ENCODE measurements at regions not wholly inside any gene's neighbourhood (a gene's known extent, or its start where the extent isn't known, plus 50 kb on each side); places are given as distances from the start of the nearest gene placed in this dataset.
"Not testable (repeated sequence)": the region's sequence is repeated elsewhere in the genome, so short reads cannot be mapped to it uniquely, and the experiment has no call there.

GRCh38 chr20:4435671-4436455 is 186.8 kb upstream of the ADRA1D start:
- Histone ChIP-seq H3K4me1 (no peaks in the 10 kb centered on the region), H3K36me3 (replicated peaks in 1 of 2; ENCODE audit: insufficient read depth in 1 of 2, low read depth in 2 of 2) (no peaks in the 10 kb centered on the region), H3K27me3 (no peaks in the 10 kb centered on the region), H3K9me3 (no peaks in the 10 kb centered on the region), H3K4me3 (no peak overlapping the region), H3K27ac (no peak overlapping the region)
- no peak for ATAC-seq
- no peak for DNase-seq
- WGBS, 2 donors = 58 to 75% methylated on average over 6 of the region's 6 CpGs
- intact Hi-C loops (cut with DNase I) = no loop called here
- TF ChIP-seq, protein P1, sequence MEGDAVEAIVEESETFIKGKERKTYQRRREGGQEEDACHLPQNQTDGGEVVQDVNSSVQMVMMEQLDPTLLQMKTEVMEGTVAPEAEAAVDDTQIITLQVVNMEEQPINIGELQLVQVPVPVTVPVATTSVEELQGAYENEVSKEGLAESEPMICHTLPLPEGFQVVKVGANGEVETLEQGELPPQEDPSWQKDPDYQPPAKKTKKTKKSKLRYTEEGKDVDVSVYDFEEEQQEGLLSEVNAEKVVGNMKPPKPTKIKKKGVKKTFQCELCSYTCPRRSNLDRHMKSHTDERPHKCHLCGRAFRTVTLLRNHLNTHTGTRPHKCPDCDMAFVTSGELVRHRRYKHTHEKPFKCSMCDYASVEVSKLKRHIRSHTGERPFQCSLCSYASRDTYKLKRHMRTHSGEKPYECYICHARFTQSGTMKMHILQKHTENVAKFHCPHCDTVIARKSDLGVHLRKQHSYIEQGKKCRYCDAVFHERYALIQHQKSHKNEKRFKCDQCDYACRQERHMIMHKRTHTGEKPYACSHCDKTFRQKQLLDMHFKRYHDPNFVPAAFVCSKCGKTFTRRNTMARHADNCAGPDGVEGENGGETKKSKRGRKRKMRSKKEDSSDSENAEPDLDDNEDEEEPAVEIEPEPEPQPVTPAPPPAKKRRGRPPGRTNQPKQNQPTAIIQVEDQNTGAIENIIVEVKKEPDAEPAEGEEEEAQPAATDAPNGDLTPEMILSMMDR (IDR thresholded peaks at IDR 0.05) = no peak
- no peak for TF ChIP-seq POLR2A (IDR thresholded peaks at IDR 0.05)

DNA sequence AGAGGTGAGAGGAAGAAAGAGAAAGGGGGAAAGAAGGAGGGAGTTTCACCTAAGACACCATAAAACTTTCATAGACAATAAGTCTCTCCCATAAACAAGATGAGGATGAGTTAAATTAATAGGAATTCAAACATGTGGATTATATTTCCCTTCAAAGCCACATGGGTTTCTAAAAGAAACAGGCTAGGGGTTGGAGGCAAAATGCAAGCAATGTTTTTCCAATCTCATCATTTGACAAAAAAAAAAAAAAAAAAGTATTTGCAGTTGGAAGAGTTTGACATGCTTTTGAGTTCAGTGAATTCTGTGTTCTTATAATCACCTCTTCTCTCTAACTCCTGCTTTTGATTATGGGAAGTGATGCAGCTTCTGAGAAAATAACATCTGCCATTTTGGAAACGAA is 186.1 kb upstream of the ADRA1D start:
- Histone ChIP-seq H3K27me3 (no peaks in the 10 kb centered on the region), H3K4me3 (no peak overlapping the region), H3K9me3 (no peaks in the 10 kb centered on the region), H3K4me1 (no peaks in the 10 kb centered on the region), H3K27ac (no peak overlapping the region), H3K36me3 (replicated peaks in 1 of 2; ENCODE audit: insufficient read depth in 1 of 2, low read depth in 2 of 2) (no peaks in the 10 kb centered on the region)
- TF ChIP-seq, protein P1 (IDR thresholded peaks at IDR 0.05) = no peak
- no peak for TF ChIP-seq POLR2A (IDR thresholded peaks at IDR 0.05)
- intact Hi-C loops (cut with DNase I) = no loop called here
- ATAC-seq (no peak), DNase-seq (no peak)
- WGBS, 2 donors = 41 to 50% methylated on average over 1 of the region's 1 CpG

- no peak overlapping the region for H3K27ac ChIP-seq
- TF ChIP-seq POLR2A (IDR thresholded peaks at IDR 0.05) = no peak
- TF ChIP-seq, protein P1 (IDR thresholded peaks at IDR 0.05) = no peak
- WGBS, 2 donors = 48 to 66% methylated on average over 4 of the region's 4 CpGs
- intact Hi-C loops (cut with DNase I) = no loop called here
- H3K4me1 ChIP-seq = no peaks in the 10 kb centered on the region
- H3K4me3 ChIP-seq = no peak overlapping the region
- no peaks in the 10 kb centered on the region for H3K27me3 ChIP-seq
- no peaks in the 10 kb centered on the region for H3K9me3 ChIP-seq
- no peaks in the 10 kb centered on the region for H3K36me3 ChIP-seq (replicated peaks in 1 of 2; ENCODE audit: insufficient read depth in 1 of 2, low read depth in 2 of 2)
- no peak for DNase-seq
- ATAC-seq = no peak
These were observed 185.6 kb upstream of the ADRA1D start for GRCh38 chr20:4434681-4435080.

DNA sequence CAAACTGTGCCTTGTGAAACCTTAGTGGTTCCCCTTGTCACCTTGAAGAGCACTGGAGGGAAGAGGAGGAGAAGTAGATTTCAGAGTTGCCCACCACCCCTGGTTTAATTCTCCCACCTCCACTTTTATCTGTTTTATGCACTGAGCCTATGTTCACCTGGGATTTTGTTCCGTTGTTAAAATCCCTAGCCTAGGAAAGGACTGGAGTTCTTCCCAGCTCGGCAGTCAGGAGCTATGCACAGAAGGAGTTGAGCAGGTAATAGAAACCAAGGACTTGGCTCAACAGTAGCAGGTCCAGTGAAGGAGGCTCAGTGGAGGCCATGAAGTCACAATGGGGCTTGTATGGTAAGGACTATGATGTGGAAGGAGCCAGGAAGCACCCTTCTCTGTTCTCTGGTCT is 182.4 kb upstream of the ADRA1D start:
- H3K27ac ChIP-seq = no peak overlapping the region
- no peaks in the 10 kb centered on the region for H3K27me3 ChIP-seq
- DNase-seq (no peak), ATAC-seq (no peak)
- no peak for TF ChIP-seq POLR2A (IDR thresholded peaks at IDR 0.05)
- TF ChIP-seq, protein P1 (IDR thresholded peaks at IDR 0.05) = no peak
- no peaks in the 10 kb centered on the region for H3K36me3 ChIP-seq (replicated peaks in 1 of 2; ENCODE audit: insufficient read depth in 1 of 2, low read depth in 2 of 2)
- H3K4me1 ChIP-seq = no peaks in the 10 kb centered on the region
- WGBS, 2 donors = 67 to 68% methylated on average over 2 of the region's 2 CpGs
- intact Hi-C loops (cut with DNase I) = no loop called here
- no peak overlapping the region for H3K4me3 ChIP-seq
- no peaks in the 10 kb centered on the region for H3K9me3 ChIP-seq

- H3K4me3 ChIP-seq; H3K9me3 ChIP-seq; ATAC-seq; intact Hi-C loops (cut with DNase I); H3K27me3 ChIP-seq; DNase-seq; H3K36me3 ChIP-seq (replicated peaks in 1 of 2; ENCODE audit: insufficient read depth in 1 of 2, low read depth in 2 of 2); H3K4me1 ChIP-seq; H3K27ac ChIP-seq: not testable (repeated sequence)
- WGBS, 2 donors = 80 to 90% methylated on average over 11 of the region's 11 CpGs
These were observed 181.7 kb upstream of the ADRA1D start for GRCh38 chr20:4430826-4431225.
